Lower lobe of right lung (tissue), 2 donors: ENCODE measurements at regions not wholly inside any gene's neighbourhood (a gene's known extent, or its start where the extent isn't known, plus 50 kb on each side); places are given as distances from the start of the nearest gene placed in this dataset.

ENCODE experiments used
- ATAC-seq, 2 donors: fragments of 200-7000 bp; cut with Tn5 transposase; one replicate each; pipeline ENCODE4 v1.9.1; 2020 to 2022; ENCODE audit warnings: mild to moderate bottlenecking in 2 of 2, moderate library complexity in 2 of 2
- DNase-seq: peaks from one replicate; pipeline ENCODE4 v3.0.0-alpha.2; 2020
- H3K27ac ChIP-seq: fragments of 200-600 bp; one replicate; pipeline ENCODE4 v1.8.0; 2022
- H3K27me3 ChIP-seq: fragments of 200-600 bp; one replicate; pipeline ENCODE4 v1.8.0; 2022; ENCODE audit warnings: low read depth
- H3K36me3 ChIP-seq: fragments of 200-600 bp; one replicate; pipeline ENCODE4 v1.8.0; 2022; ENCODE audit warnings: mild to moderate bottlenecking
- H3K4me1 ChIP-seq: fragments of 200-600 bp; one replicate; pipeline ENCODE4 v1.8.0; 2022
- H3K4me3 ChIP-seq: fragments of 200-600 bp; one replicate; pipeline ENCODE4 v1.8.0; 2022; ENCODE audit warnings: mild to moderate bottlenecking
- H3K9me3 ChIP-seq: fragments of 200-600 bp; one replicate; pipeline ENCODE4 v1.8.0; 2022
- CTCF ChIP-seq: fragments of 200-600 bp; IDR thresholded peaks from one replicate; pipeline ENCODE4 v1.8.0; 2022; ENCODE audit warnings: antibody characterized with exemption, mild to moderate bottlenecking
- intact Hi-C: fragments of 100-400 bp; cut with DNase I; formaldehyde crosslinking; loops from one replicate; pipeline ENCODE4 v1.11.0; 2022
- donor health status: DM: no; HTN: yes; CAD: no; lungs with severe emphysema.

- no peak overlapping the region for H3K27ac ChIP-seq
- no peak overlapping the region for H3K4me3 ChIP-seq
- H3K36me3 ChIP-seq = no peaks in the 10 kb centered on the region
- DNase-seq = no peak
- H3K27me3 ChIP-seq = no peaks in the 10 kb centered on the region
- no peaks in the 10 kb centered on the region for H3K9me3 ChIP-seq
- intact Hi-C loops = no loop called here
- no peak for TF ChIP-seq CTCF
- ATAC-seq = no peak
- no peaks in the 10 kb centered on the region for H3K4me1 ChIP-seq
Measured at GRCh38 chr11:26011474-26011873, 320.5 kb upstream of the ANO3 start.

- DNase-seq (no peak), ATAC-seq (no peak)
- Histone ChIP-seq H3K9me3 (no peaks in the 10 kb centered on the region), H3K4me3 (no peak overlapping the region), H3K36me3 (no peaks in the 10 kb centered on the region), H3K27me3 (no peaks in the 10 kb centered on the region), H3K27ac (no peak overlapping the region), H3K4me1 (peaks cover 4% of the 10 kb centered on the region)
- no peak for TF ChIP-seq CTCF
- intact Hi-C loops = no loop called here
Measured at GRCh38 chr11:26014456-26015115, 317.3 kb upstream of the ANO3 start.

- DNase-seq (no peak), ATAC-seq (no peak)
- no peaks in the 10 kb centered on the region for H3K9me3 ChIP-seq
- no peak overlapping the region for H3K4me3 ChIP-seq
- no peaks in the 10 kb centered on the region for H3K36me3 ChIP-seq
- no peak overlapping the region for H3K27ac ChIP-seq
- intact Hi-C loops = no loop called here
- no peak for TF ChIP-seq CTCF
- H3K27me3 ChIP-seq = no peaks in the 10 kb centered on the region
- H3K4me1 ChIP-seq = peaks cover 4% of the 10 kb centered on the region
Measured at GRCh38 chr11:26017322-26017860, 314.5 kb upstream of the ANO3 start.

- H3K9me3 ChIP-seq = no peaks in the 10 kb centered on the region
- H3K36me3 ChIP-seq = no peaks in the 10 kb centered on the region
- H3K4me3 ChIP-seq = no peak overlapping the region
- no peak for TF ChIP-seq CTCF
- peaks cover 4% of the 10 kb centered on the region for H3K4me1 ChIP-seq
- ATAC-seq (no peak), DNase-seq (no peak)
- H3K27me3 ChIP-seq = no peaks in the 10 kb centered on the region
- no peak overlapping the region for H3K27ac ChIP-seq
- intact Hi-C loops = no loop called here
Measured at GRCh38 chr11:26017903-26018302, 314.0 kb upstream of the ANO3 start.

GRCh38 chr11:26018336-26018735 lies 313.6 kb upstream of the ANO3 start:
- intact Hi-C loops = no loop called here
- DNase-seq = no peak
- no peak overlapping the region for H3K27ac ChIP-seq
- H3K4me1 ChIP-seq = peaks cover 4% of the 10 kb centered on the region
- no peak overlapping the region for H3K4me3 ChIP-seq
- TF ChIP-seq CTCF = no peak
- no peaks in the 10 kb centered on the region for H3K9me3 ChIP-seq
- ATAC-seq = no peak
- no peaks in the 10 kb centered on the region for H3K27me3 ChIP-seq
- no peaks in the 10 kb centered on the region for H3K36me3 ChIP-seq
